K562 (cell line): ENCODE measurements at regions not wholly inside any gene's neighbourhood (a gene's known extent, or its start where the extent isn't known, plus 50 kb on each side); places are given as distances from the start of the nearest gene placed in this dataset.

Source experiments
- ATAC-seq: fragments of 200-7000 bp; cut with Tn5 transposase; 3 replicates; pipeline ENCODE4 v1.9.1; 2020; ENCODE audit warnings: moderate library complexity
- BruUV-seq: library from RNA; stranded (reverse); fragments of 400-500 nt; replicated peaks from 2 replicates; lab custom pipeline; 2021; lab: Mats Ljungman, UMichigan
- CTCF ChIA-PET: fragments of 300-600 bp; formaldehyde crosslinking; extraction: SDS; loops from one replicate; lab custom pipeline; 2021; ENCODE audit warnings: low intra/inter-chr PET ratio; lab: Yijun Ruan, JAX
- POLR2A ChIA-PET: fragments of 300-600, 350-650 bp; sonication (Branson Sonifier 250); formaldehyde crosslinking; extraction: SDS; loops from one replicate; lab custom pipeline; 2021; ENCODE audit warnings: antibody characterized with exemption, inconsistent platforms; lab: Yijun Ruan, JAX
- DNase-seq, 4 experiments: peaks; one replicate each; pipeline versions ENCODE4 v3.0.0 to v3.0.0-alpha.2; 2011 to 2018; ENCODE audit warnings: low spot score in 3 of 4, mixed read lengths in 3 of 4; ENCODE audit errors: extremely low read depth in 1 of 4
- FAIRE-seq: peaks from 2 replicates; lab custom pipeline; 2011; peaks lifted over from hg19 to GRCh38; lab: Jason Lieb, UNC
- H2AFZ ChIP-seq: 2 replicates; pipeline ENCODE4 v1.6.0; 2011; ENCODE audit warnings: low read depth, low read length, control low read depth, inconsistent platforms
- H3K27ac ChIP-seq: fragments of 200-600 bp; 3 replicates; pipeline ENCODE4 v1.8.0; 2011; ENCODE audit warnings: low read depth, mild to moderate bottlenecking, control low read depth, inconsistent platforms, low read length, moderate library complexity, mixed read lengths; ENCODE audit errors: extremely low read depth
- H3K27me3 ChIP-seq, 2 experiments: fragments of 300-600 bp in 1 of 2; 2 replicates in 1 of 2; 3 replicates in 1 of 2; pipeline versions ENCODE4 v1.6.0 to v1.8.0; 2011; ENCODE audit warnings: inconsistent platforms in 2 of 2, low read length in 2 of 2, mild to moderate bottlenecking in 1 of 2, mixed read lengths in 1 of 2, moderate library complexity in 1 of 2; ENCODE audit not compliant: control insufficient read depth in 2 of 2, insufficient read depth in 2 of 2
- H3K36me3 ChIP-seq: fragments of 300-600 bp; 3 replicates; pipeline ENCODE4 v1.8.0; 2011; ENCODE audit warnings: mild to moderate bottlenecking, low read length, inconsistent platforms; ENCODE audit not compliant: control insufficient read depth, insufficient read depth
- H3K4me1 ChIP-seq, 2 experiments: fragments of 200-600 bp in 1 of 2; replicated peaks in 1 of 2; 2 replicates in 1 of 2; 3 replicates in 1 of 2; pipeline versions ENCODE4 v1.5.1 to v1.8.0; 2011; ENCODE audit warnings: inconsistent platforms in 2 of 2, low read length in 2 of 2, mild to moderate bottlenecking in 1 of 2, mixed read lengths in 1 of 2, moderate library complexity in 1 of 2; ENCODE audit not compliant: control insufficient read depth in 2 of 2, insufficient read depth in 2 of 2
- H3K4me2 ChIP-seq: 2 replicates; pipeline ENCODE4 v1.6.1; 2011; ENCODE audit warnings: low read length, control low read depth, inconsistent platforms, mixed read lengths; ENCODE audit not compliant: insufficient read depth
- H3K4me3 ChIP-seq: fragments of 200-600 bp; sonication (generic), shearing (Covaris generic); 2 replicates; pipeline ENCODE4 v1.5.1; 2016; ENCODE audit warnings: control low read depth, inconsistent platforms
- H3K79me2 ChIP-seq: fragments of 200-600 bp; 3 replicates; pipeline ENCODE4 v1.8.0; 2011; ENCODE audit warnings: low read length, inconsistent platforms; ENCODE audit not compliant: control insufficient read depth, insufficient read depth
- H3K9ac ChIP-seq, 2 experiments: 2 replicates each; pipeline versions ENCODE4 v1.6.0 to v1.6.1; 2011; ENCODE audit warnings: low read depth in 2 of 2, low read length in 2 of 2, control low read depth in 1 of 2, inconsistent platforms in 1 of 2, mild to moderate bottlenecking in 1 of 2, mixed read lengths in 1 of 2; ENCODE audit not compliant: insufficient read depth in 1 of 2
- H3K9me1 ChIP-seq: one replicate; pipeline ENCODE4 v1.6.0; 2011; ENCODE audit warnings: inconsistent platforms, mild to moderate bottlenecking, low read length, moderate library complexity; ENCODE audit not compliant: control insufficient read depth, insufficient read depth
- H3K9me3 ChIP-seq: replicated peaks from 2 replicates; pipeline ENCODE4 v1.5.1; 2011; ENCODE audit warnings: low read depth, low read length, inconsistent platforms; ENCODE audit not compliant: control insufficient read depth, insufficient read depth
- H4K20me1 ChIP-seq: replicated peaks from 2 replicates; pipeline ENCODE4 v1.6.1; 2011; ENCODE audit warnings: low read length, inconsistent platforms, mixed read lengths; ENCODE audit not compliant: control insufficient read depth, insufficient read depth
- HDAC2 ChIP-seq: fragments of 450-650 bp; IDR thresholded peaks from 2 replicates; pipeline ENCODE4 v1.6.1; 2016; ENCODE audit warnings: mild to moderate bottlenecking
- HMG20A ChIP-seq: fragments of 450-650 bp; formaldehyde crosslinking; conservative IDR thresholded peaks from 2 replicates; pipeline ENCODE4 v1.4.0; 2020; ENCODE audit warnings: mild to moderate bottlenecking, mixed read lengths
- NONO ChIP-seq, 2 experiments: fragments of 200-400 bp in 1 of 2; fragments of 450-650 bp in 1 of 2; formaldehyde crosslinking in 1 of 2; IDR thresholded peaks; 2 replicates each; pipeline ENCODE4 v1.6.1; 2017; ENCODE audit warnings: low read depth in 2 of 2, mild to moderate bottlenecking in 2 of 2, moderate library complexity in 2 of 2, low read length in 1 of 2
- SAP30 ChIP-seq: fragments of 200-600 bp; sonication (generic); IDR thresholded peaks from 2 replicates; pipeline ENCODE4 v1.6.1; 2012; ENCODE audit warnings: borderline replicate concordance, low read depth, mild to moderate bottlenecking, moderate library complexity, low read length, control low read depth, inconsistent platforms; ENCODE audit not compliant: insufficient read depth, poor library complexity, severe bottlenecking
- SMAD3 ChIP-seq: fragments of 450-650 bp; formaldehyde crosslinking; conservative IDR thresholded peaks from 2 replicates; pipeline ENCODE4 v1.4.0; 2020; ENCODE audit warnings: mild to moderate bottlenecking
- TCFL5 ChIP-seq: fragments of 250-450 bp; sonication (Bioruptor Pico); conservative IDR thresholded peaks from 2 replicates; pipeline ENCODE4 v1.6.1; 2021; ENCODE audit warnings: mild to moderate bottlenecking, moderate library complexity, matching md5 sums
- ZNF830 ChIP-seq: fragments of 250-450 bp; sonication (Bioruptor Pico); IDR thresholded peaks from 2 replicates; pipeline ENCODE4 v1.5.0; 2021; ENCODE audit warnings: mild to moderate bottlenecking
- WGBS: fragments of 100-300 bp; shearing (Covaris generic); methylation state at CpG from one replicate; pipeline ENCODE4 v1.1.6; 2016; ENCODE audit warnings: low coverage, mixed read lengths; ENCODE audit not compliant: insufficient coverage; ENCODE audit errors: missing lambda C conversion rate; 5-methylcytosine and 5-hydroxymethylcytosine counted together
- in situ Hi-C: fragments of 300-500 bp; cut with MboI; formaldehyde crosslinking; loops from 4 replicates; pipeline ENCODE4 v1.15.0; 2018; ENCODE audit warnings: inconsistent platforms, mixed read lengths
- intact Hi-C: fragments of 100-400 bp; cut with micrococcal nuclease; formaldehyde crosslinking; loops from 2 replicates; pipeline ENCODE4 v1.14.2; 2022
- TF ChIP-seq, protein P1 (sequence below): fragments of 150-350 bp; IDR thresholded peaks from 2 replicates; pipeline ENCODE4 v1.6.1; 2014; ENCODE audit warnings: low read depth, mild to moderate bottlenecking, low read length, borderline replicate concordance

DNA sequence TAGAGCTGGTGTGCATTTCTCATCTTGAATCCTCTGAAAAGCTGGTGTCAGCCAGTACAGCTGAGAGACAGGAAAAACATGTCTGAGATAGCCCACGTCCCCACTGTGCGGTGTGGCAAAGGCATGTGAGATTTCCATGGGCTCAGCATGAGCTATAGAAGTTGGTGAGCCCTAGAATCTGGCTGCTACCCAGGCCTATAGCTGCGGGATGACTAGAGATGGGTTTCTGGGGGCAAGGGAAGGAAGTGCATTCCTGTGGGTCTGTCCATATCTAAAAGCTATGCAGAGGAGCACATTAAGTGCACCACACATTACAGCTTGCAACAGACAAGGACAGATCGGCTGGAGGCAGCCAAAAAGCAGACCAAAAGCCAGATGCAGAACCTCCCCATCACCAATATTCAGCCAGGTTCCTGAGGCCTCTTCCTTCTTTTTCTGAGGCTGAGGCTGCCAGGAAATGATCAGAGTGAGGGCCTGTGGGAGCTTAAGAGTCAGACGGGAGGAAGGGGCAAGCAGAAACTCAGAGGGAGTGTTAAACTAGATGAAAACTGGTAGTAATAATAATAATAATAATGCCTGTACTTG is 55.8 kb upstream of the RANBP3L start:
- Histone ChIP-seq H2AFZ (no peak overlapping the region), H3K4me1 (no peaks in the 10 kb centered on the region), H3K9me1 (no peaks in the 10 kb centered on the region), H3K79me2 (no peaks in the 10 kb centered on the region), H3K27ac (no peak overlapping the region), H3K4me3 (no peak overlapping the region), H3K4me2 (no peak overlapping the region), H3K9me3 (no peaks in the 10 kb centered on the region), H3K9ac (no peak overlapping the region), H3K36me3 (no peaks in the 10 kb centered on the region), H4K20me1 (no peaks in the 10 kb centered on the region), H3K27me3 (peaks cover 0 to 4% of the 10 kb centered on the region in 2 experiments; a peak in 1 of 5 replicates)
- CTCF ChIA-PET = interaction anchor here (0.5 kb wide), 1 partner anchor 533 kb away, joined by 3 read pairs; no protein-coding TSS in a partner anchor
- intact Hi-C loops = no loop called here
- in situ Hi-C loops = no loop called here
- TF ChIP-seq TCFL5 (CRISPR knock-in tag) = no peak
- TF ChIP-seq HDAC2 = no peak
- no peak for TF ChIP-seq SAP30
- TF ChIP-seq, protein P1, sequence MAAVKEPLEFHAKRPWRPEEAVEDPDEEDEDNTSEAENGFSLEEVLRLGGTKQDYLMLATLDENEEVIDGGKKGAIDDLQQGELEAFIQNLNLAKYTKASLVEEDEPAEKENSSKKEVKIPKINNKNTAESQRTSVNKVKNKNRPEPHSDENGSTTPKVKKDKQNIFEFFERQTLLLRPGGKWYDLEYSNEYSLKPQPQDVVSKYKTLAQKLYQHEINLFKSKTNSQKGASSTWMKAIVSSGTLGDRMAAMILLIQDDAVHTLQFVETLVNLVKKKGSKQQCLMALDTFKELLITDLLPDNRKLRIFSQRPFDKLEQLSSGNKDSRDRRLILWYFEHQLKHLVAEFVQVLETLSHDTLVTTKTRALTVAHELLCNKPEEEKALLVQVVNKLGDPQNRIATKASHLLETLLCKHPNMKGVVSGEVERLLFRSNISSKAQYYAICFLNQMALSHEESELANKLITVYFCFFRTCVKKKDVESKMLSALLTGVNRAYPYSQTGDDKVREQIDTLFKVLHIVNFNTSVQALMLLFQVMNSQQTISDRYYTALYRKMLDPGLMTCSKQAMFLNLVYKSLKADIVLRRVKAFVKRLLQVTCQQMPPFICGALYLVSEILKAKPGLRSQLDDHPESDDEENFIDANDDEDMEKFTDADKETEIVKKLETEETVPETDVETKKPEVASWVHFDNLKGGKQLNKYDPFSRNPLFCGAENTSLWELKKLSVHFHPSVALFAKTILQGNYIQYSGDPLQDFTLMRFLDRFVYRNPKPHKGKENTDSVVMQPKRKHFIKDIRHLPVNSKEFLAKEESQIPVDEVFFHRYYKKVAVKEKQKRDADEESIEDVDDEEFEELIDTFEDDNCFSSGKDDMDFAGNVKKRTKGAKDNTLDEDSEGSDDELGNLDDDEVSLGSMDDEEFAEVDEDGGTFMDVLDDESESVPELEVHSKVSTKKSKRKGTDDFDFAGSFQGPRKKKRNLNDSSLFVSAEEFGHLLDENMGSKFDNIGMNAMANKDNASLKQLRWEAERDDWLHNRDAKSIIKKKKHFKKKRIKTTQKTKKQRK = no peak
- no peak for TF ChIP-seq NONO (IDR thresholded peaks at IDR 0.05; ENCODE audit: low read depth in 2 of 2, low read length in 1 of 2)
- TF ChIP-seq HMG20A (CRISPR knock-in tag) = no peak
- no peak for TF ChIP-seq SMAD3 (CRISPR knock-in tag)
- no peak for TF ChIP-seq ZNF830
- WGBS = 0% methylated on average over 5 of the region's 5 CpGs
- FAIRE-seq = no peak
- POLR2A ChIA-PET = interaction anchor here (0.9 kb wide), 1 partner anchor 328 kb away, joined by 3 read pairs; no protein-coding TSS in a partner anchor
- no peak for DNase-seq
- no peak for ATAC-seq
- no TSS peak for BruUV-seq
